GM21786 (cell line): ENCODE measurements at regions not wholly inside any gene's neighbourhood (a gene's known extent, or its start where the extent isn't known, plus 50 kb on each side); places are given as distances from the start of the nearest gene placed in this dataset.

Experiments used
- ATAC-seq: cut with Tn5 transposase; IDR thresholded peaks from one replicate; pipeline ENCODE4 v1.9.1; 2021; ENCODE audit not compliant: unreplicated experiment

GRCh38 chr13:22468045-22468444, 712.7 kb upstream of the SGCG start:
- no peak for ATAC-seq

GRCh38 chr13:22468824-22469223, 712.0 kb upstream of the SGCG start:
- no peak for ATAC-seq

GRCh38 chr13:22469452-22469851, 711.3 kb upstream of the SGCG start:
- no peak for ATAC-seq

- no peak for ATAC-seq
Measured at GRCh38 chr13:22470075-22470474, 710.7 kb upstream of the SGCG start.

- no peak for ATAC-seq
Measured at GRCh38 chr13:22482496-22483000, 698.2 kb upstream of the SGCG start.

GRCh38 chr13:22483276-22483675, 697.5 kb upstream of the SGCG start:
- ATAC-seq, result no peak

- no peak for ATAC-seq
Measured at GRCh38 chr13:22486490-22486889, 694.3 kb upstream of the SGCG start.

- no peak for ATAC-seq
Measured at GRCh38 chr13:22487932-22488331, 692.8 kb upstream of the SGCG start.

- ATAC-seq, result no peak
Measured at GRCh38 chr13:22489771-22490170, 691.0 kb upstream of the SGCG start.

- ATAC-seq, result no peak
Measured at GRCh38 chr13:22495819-22496218, 685.0 kb upstream of the SGCG start.

- no peak for ATAC-seq
Measured at GRCh38 chr13:22496803-22497508, 683.8 kb upstream of the SGCG start.

- ATAC-seq, result no peak
Measured at GRCh38 chr13:22497991-22498780, 682.6 kb upstream of the SGCG start.

- ATAC-seq, result no peak
Measured at GRCh38 chr13:22499919-22500318, 680.9 kb upstream of the SGCG start.

- ATAC-seq, result no peak
Measured at GRCh38 chr13:22505489-22505888, 675.3 kb upstream of the SGCG start.

GRCh38 chr13:22506096-22506691, 674.6 kb upstream of the SGCG start:
- ATAC-seq, result no peak

- no peak for ATAC-seq
Measured at GRCh38 chr13:22517544-22517943, 663.2 kb upstream of the SGCG start.

GRCh38 chr13:22536851-22537250, 643.9 kb upstream of the SGCG start:
- no peak for ATAC-seq

- no peak for ATAC-seq
Measured at GRCh38 chr13:22538400-22538799, 642.4 kb upstream of the SGCG start.

GRCh38 chr13:22549126-22549525, 631.7 kb upstream of the SGCG start:
- no peak for ATAC-seq

GRCh38 chr13:22561581-22561980, 619.2 kb upstream of the SGCG start:
- ATAC-seq, result no peak

GRCh38 chr13:22562116-22562515, 618.7 kb upstream of the SGCG start:
- ATAC-seq, result no peak

- ATAC-seq, result no peak
Measured at GRCh38 chr13:22563272-22563671, 617.5 kb upstream of the SGCG start.
